Ureter (tissue), 1 donor: ENCODE measurements at regions not wholly inside any gene's neighbourhood (a gene's known extent, or its start where the extent isn't known, plus 50 kb on each side); places are given as distances from the start of the nearest gene placed in this dataset.
A peak's percentile ranks its signal among the peaks of the same experiment; 100 is the strongest.

Experiments
- DNase-seq: peaks from one replicate; pipeline ENCODE4 v3.0.0-alpha.2; 2020; ENCODE audit warnings: low spot score
- donor health status: DM: yes; HTN: yes; CAD: no.

- DNase-seq = no peak
Measured at GRCh38 chr12:123077298-123078119, 73.4 kb downstream of the PITPNM2 start.

GRCh38 chr12:123076604-123077297 is 74.1 kb downstream of the PITPNM2 start:
- no peak for DNase-seq

- peak; percentile 64 for DNase-seq
Measured at GRCh38 chr12:123075646-123076171, 75.2 kb downstream of the PITPNM2 start.

- DNase-seq = no peak
Measured at GRCh38 chr12:123075087-123075645, 75.7 kb downstream of the PITPNM2 start.

GRCh38 chr12:123073962-123074801 is 76.7 kb downstream of the PITPNM2 start:
- DNase-seq = no peak

GRCh38 chr12:123073292-123073691 is 77.6 kb downstream of the PITPNM2 start:
- no peak for DNase-seq

GRCh38 chr12:123071857-123072256 is 79.0 kb downstream of the PITPNM2 start:
- no peak for DNase-seq

- no peak for DNase-seq
Measured at GRCh38 chr12:123071099-123071800, 79.6 kb downstream of the PITPNM2 start.

- peak; percentile 64 for DNase-seq
Measured at GRCh38 chr12:123070267-123071081, 80.4 kb downstream of the PITPNM2 start.

- DNase-seq = no peak
Measured at GRCh38 chr12:123069436-123070266, 81.2 kb downstream of the PITPNM2 start.

- no peak for DNase-seq
Measured at GRCh38 chr12:123067654-123068053, 83.2 kb downstream of the PITPNM2 start.

GRCh38 chr12:123066384-123066710 is 84.5 kb downstream of the PITPNM2 start:
- DNase-seq = no peak

GRCh38 chr12:123065676-123066383 is 85.1 kb downstream of the PITPNM2 start:
- no peak for DNase-seq

GRCh38 chr12:123064885-123065619 is 84.6 kb downstream of the ARL6IP4 start:
- no peak for DNase-seq

- DNase-seq = no peak
Measured at GRCh38 chr12:123064366-123064765, 83.9 kb downstream of the ARL6IP4 start.

GRCh38 chr12:123063535-123063934 is 83.1 kb downstream of the ARL6IP4 start:
- DNase-seq = no peak

GRCh38 chr12:123062681-123063486 is 82.4 kb downstream of the ARL6IP4 start:
- peak; percentile 68 for DNase-seq
